ENCODE measurements at regions not wholly inside any gene's neighbourhood (a gene's known extent, or its start where the extent isn't known, plus 50 kb on each side); places are given as distances from the start of the nearest gene placed in this dataset.
"Not testable (repeated sequence)": the region's sequence is repeated elsewhere in the genome, so short reads cannot be mapped to it uniquely, and the experiment has no call there.

DNA sequence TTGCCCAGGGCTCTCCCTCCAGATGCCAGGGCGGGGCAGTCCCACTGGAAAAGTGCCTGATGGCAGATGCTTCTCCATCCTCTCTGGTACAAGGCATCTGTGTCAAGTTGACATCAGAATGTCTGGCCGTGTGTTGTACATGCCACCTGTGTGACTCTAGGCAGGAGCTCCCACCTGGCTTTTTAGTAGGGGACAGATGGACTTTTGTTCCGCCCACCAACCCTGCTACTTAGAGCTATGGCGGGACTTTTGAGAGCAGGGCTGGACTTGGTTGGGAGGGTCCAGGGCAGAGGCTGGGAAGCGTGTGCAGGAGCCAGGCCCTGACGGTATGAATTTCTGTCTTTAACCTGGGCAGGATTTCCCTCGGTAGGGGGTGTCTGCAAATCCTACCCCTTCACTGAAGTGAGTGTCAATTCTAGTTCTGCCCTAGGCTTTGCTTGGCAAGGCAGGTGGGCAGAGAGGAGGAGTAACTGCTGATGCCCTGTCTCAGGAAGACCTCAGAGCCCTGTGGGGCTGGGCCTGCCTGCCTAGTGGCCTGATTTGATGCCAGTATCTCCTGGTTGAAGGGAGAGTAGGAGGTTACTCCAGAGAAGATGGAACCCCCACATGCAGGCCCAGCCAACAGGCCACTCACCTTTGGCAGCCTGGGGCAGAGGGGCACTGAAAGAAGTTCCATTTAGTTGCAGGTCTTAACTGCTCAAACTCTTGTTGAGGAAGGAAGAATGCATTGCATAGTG, 99.1 kb downstream of the PJA1 start:
- DNase-seq (ENCODE audit: low read depth) = no peak
- TF ChIP-seq, protein P1, sequence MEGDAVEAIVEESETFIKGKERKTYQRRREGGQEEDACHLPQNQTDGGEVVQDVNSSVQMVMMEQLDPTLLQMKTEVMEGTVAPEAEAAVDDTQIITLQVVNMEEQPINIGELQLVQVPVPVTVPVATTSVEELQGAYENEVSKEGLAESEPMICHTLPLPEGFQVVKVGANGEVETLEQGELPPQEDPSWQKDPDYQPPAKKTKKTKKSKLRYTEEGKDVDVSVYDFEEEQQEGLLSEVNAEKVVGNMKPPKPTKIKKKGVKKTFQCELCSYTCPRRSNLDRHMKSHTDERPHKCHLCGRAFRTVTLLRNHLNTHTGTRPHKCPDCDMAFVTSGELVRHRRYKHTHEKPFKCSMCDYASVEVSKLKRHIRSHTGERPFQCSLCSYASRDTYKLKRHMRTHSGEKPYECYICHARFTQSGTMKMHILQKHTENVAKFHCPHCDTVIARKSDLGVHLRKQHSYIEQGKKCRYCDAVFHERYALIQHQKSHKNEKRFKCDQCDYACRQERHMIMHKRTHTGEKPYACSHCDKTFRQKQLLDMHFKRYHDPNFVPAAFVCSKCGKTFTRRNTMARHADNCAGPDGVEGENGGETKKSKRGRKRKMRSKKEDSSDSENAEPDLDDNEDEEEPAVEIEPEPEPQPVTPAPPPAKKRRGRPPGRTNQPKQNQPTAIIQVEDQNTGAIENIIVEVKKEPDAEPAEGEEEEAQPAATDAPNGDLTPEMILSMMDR (IDR thresholded peaks at IDR 0.05; ENCODE audit: insufficient read depth, low read depth, low read length) = no peak
- H3K4me3 ChIP-seq (ENCODE audit: low read depth, low read length) = no peak overlapping the region

GRCh38 chrX:69065451-69065850, 99.8 kb downstream of the PJA1 start:
- H3K4me3 ChIP-seq (ENCODE audit: low read depth, low read length) = no peak overlapping the region
- TF ChIP-seq, protein P1 (IDR thresholded peaks at IDR 0.05; ENCODE audit: insufficient read depth, low read depth, low read length) = no peak
- DNase-seq (ENCODE audit: low read depth) = peak; percentile 14

DNA sequence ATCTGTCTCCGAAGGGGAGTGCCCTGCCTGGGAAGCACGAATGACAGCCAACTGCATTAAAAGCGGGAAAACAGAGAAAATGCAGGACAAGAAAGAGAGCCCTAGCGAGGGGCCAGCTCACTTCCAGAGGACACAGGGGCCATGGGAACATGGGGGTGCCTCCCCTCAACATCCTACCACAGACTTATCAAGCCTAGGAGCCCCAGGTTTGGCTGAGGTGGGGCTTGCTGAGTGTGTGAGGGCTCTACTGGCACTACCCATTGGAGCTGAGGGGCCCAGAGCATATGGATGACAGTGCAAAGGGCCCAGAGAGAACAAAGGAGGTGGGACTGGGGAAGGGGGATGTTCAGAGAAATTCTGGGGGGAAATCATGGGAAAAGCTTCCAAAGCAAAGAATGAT, 101.8 kb downstream of the PJA1 start:
- H3K4me3 ChIP-seq (ENCODE audit: low read depth, low read length) = no peak overlapping the region
- TF ChIP-seq, protein P1 (IDR thresholded peaks at IDR 0.05; ENCODE audit: insufficient read depth, low read depth, low read length) = no peak
- no peak for DNase-seq (ENCODE audit: low read depth)

GRCh38 chrX:69062493-69062892, 102.8 kb downstream of the PJA1 start:
- H3K4me3 ChIP-seq (ENCODE audit: low read depth, low read length) = no peak overlapping the region
- TF ChIP-seq, protein P1 (IDR thresholded peaks at IDR 0.05; ENCODE audit: insufficient read depth, low read depth, low read length) = no peak
- DNase-seq (ENCODE audit: low read depth) = no peak

DNA sequence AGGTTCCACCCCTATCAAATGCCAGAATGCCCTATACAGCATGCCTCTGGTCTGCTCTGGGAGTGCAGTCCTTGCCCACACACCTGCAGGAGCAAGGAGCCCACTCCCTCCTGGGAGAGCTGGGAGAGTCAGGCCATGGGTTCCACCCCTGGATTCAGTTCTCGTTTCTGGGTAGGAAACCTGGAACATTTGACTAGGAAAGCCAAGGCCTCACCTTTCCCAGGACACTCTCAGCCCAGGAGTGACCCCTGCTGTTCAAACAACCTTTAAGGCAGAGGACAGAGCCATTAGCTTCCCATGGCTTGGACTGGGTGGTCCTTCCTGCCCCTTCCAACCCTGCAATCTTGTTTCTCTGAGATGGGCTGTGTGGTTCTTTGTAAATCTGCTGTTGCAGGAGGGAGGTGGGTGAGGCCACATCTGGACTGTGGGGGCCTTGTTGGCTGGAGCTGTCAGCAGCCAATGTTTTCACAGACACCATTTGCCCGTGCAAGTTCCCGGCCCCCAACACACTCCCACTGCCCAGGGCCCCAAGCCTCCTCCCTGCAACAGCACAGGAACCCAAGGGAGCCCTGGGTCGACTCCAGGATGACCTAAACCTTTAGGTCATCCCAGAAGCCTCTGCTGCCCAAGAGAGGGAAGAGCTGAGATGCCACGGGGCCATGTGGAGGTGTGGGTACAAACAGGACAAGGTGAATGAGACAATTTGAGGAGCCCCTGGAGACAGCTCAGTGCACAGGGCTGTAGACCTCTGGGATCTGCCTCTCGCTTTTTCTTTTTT, 104.4 kb downstream of the PJA1 start:
- peak; percentile 38 for DNase-seq (ENCODE audit: low read depth)
- TF ChIP-seq, protein P1 (IDR thresholded peaks at IDR 0.05; ENCODE audit: insufficient read depth, low read depth, low read length) = peak; percentile 59
- no peak overlapping the region for H3K4me3 ChIP-seq (ENCODE audit: low read depth, low read length)

DNA sequence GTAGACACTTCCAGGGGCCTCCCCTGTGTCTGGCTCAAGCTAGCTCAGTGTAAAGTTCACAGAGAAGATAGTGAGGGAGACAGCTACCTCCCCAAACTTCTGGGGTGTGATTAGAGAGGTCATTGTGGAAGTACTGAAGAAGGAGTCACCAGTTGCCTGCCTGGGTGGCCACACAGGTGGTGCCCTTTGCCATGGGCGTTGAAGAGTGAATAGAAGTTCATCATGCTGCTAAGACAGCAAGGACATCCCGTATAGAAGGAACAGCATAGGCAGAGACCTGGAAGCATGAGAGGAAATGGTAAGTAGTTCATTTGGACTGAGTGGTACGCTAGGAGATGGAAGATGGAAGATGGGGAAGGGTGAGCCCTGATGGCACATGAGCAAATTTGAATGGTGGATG, 110.1 kb downstream of the PJA1 start:
- TF ChIP-seq, protein P1 (IDR thresholded peaks at IDR 0.05; ENCODE audit: insufficient read depth, low read depth, low read length) = no peak
- DNase-seq (ENCODE audit: low read depth) = no peak
- H3K4me3 ChIP-seq (ENCODE audit: low read depth, low read length) = no peak overlapping the region

- not testable (repeated sequence) for H3K4me3 ChIP-seq (ENCODE audit: low read depth, low read length); DNase-seq (ENCODE audit: low read depth)
Measured at GRCh38 chrX:69054497-69054896, 110.8 kb downstream of the PJA1 start.

Data from fibroblast of villous mesenchyme (primary cell).